GM08714 (cell line): ENCODE measurements at regions not wholly inside any gene's neighbourhood (a gene's known extent, or its start where the extent isn't known, plus 50 kb on each side); places are given as distances from the start of the nearest gene placed in this dataset.

Experiments used
- H3K4me3 ChIP-seq: fragments of 200-500 bp; sonication (Bioruptor generic); 2 replicates; pipeline ENCODE4 v1.5.1; 2014; ENCODE audit warnings: mild to moderate bottlenecking, low read length, inconsistent platforms
- ZNF274 ChIP-seq: IDR thresholded peaks from 2 replicates; pipeline ENCODE4 v1.6.1; 2012; ENCODE audit warnings: mild to moderate bottlenecking, low read depth, low read length

- TF ChIP-seq ZNF274 = no peak
- no peak overlapping the region for H3K4me3 ChIP-seq
These were observed 136.3 kb upstream of the IGF1 start for GRCh38 chr12:102616692-102617091.

DNA sequence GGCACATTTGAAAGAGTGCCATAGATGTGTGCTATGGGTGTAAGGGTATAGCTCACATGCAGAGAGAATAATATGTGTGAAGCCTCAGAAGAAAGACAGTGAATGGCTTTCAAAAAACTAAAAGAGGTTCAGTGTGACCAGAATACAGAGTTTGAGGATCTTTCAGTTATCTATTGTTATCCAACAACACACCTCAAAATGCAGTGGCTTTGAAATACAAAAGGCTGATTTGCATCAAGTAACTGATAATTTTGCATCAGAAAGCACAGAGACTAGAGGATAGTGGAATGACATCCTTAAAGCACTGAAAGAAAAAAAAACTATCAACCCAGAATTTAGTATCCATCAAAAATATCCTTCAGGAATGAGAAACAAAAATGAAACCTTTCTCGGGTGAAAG is 131.6 kb upstream of the IGF1 start:
- no peak overlapping the region for H3K4me3 ChIP-seq
- no peak for TF ChIP-seq ZNF274

DNA sequence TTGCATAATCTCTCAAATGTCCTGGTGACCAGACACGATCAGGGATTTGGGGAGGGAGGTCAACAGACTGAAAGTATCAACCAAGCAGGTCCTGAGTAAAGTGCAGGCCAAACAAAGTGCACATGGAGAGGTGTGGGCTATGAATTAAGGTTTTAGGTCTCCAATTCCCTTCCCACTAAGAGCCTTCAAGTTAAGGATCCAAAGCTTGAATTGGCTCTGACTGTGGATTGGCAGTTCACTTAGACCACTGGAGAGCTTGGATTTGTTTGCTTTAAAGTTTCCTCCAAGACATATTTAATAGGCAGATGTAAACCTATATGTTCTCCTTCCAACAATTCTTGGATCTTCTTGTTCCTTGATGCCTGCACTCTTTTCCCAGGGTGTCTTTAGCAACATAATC is 129.6 kb upstream of the IGF1 start:
- TF ChIP-seq ZNF274 = no peak
- no peak overlapping the region for H3K4me3 ChIP-seq

DNA sequence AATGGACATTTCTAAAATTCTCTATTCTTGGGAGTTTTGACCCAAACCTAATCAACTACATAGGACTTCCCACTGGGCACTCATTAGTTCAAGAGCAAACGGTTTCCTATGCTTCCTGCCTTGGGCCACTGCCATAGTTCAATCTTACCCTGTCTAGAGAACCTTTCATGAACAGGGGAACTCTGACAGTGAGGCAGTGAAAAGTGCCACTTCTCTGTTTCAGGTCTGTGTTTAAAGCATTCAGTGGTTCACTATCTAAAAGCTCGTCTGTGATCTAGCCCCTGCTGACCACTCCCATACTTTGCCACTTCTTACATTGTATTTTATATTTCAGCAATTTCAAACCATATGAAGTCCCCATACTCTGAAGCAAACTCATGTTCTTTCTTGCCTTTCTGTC is 122.7 kb upstream of the IGF1 start:
- H3K4me3 ChIP-seq = no peak overlapping the region
- no peak for TF ChIP-seq ZNF274

DNA sequence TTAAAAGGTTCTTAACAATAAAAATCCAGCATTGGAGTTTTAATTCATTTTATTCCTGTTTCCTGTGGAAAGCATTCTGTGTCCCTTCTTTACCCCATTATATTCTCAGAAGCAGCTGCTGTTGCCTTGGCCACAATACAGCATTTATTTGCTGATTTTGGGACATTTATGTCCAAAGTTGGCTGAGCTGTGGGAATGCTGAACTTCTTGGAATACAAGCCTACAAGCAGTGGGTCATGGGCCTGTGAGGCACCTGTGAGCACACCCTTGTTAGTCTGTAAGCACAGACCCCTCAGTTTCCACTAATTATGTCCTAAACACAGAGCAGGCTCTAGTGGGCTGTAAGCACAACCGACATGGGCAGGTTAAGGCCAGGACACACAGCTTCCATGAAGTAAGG is 122.2 kb upstream of the IGF1 start:
- no peak overlapping the region for H3K4me3 ChIP-seq
- no peak for TF ChIP-seq ZNF274

- no peak for TF ChIP-seq ZNF274
- H3K4me3 ChIP-seq = no peak overlapping the region
These were observed 121.3 kb upstream of the IGF1 start for GRCh38 chr12:102601621-102602020.

DNA sequence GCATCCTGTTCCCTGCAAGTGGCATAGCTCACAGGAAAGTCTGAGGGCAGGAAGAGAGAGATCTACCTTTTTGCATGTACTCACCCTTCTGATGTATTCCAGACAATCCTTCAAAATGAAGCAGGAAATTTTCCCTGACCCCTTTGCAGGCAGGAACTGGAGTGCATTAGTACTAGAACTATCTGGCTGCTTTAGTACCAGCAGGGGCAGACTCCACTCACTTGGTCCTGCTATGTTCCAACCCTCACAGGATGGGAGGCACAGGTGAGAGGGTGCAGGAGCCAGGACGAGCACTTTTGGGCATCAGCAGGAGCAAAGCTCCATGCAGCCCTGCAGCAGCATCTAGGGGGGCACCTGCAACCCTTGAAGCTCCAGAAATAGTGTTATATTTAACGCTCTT is 116.3 kb upstream of the IGF1 start:
- no peak overlapping the region for H3K4me3 ChIP-seq
- no peak for TF ChIP-seq ZNF274

DNA sequence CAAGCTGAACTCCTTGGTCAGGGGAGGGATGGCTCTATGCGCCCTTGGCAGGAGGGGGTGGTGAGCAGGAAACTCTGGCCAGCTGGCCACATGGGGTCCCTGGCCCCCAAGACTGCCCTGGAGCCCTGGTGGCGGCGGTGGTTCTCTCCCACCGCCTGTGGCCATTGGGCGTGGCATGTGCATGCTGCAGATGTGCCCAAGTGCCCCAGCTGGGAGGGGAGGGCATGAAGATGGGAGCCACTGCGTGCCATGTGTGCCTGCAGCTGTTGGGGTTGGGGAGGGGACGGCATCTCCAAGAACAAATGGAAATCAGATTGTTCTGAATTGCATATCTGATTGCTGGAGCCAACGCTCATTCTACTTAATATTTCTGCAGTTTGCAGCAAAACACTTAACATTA is 115.7 kb upstream of the IGF1 start:
- no peak overlapping the region for H3K4me3 ChIP-seq
- no peak for TF ChIP-seq ZNF274

- no peak for TF ChIP-seq ZNF274
- H3K4me3 ChIP-seq = no peak overlapping the region
These were observed 115.0 kb upstream of the IGF1 start for GRCh38 chr12:102595315-102595714.

DNA sequence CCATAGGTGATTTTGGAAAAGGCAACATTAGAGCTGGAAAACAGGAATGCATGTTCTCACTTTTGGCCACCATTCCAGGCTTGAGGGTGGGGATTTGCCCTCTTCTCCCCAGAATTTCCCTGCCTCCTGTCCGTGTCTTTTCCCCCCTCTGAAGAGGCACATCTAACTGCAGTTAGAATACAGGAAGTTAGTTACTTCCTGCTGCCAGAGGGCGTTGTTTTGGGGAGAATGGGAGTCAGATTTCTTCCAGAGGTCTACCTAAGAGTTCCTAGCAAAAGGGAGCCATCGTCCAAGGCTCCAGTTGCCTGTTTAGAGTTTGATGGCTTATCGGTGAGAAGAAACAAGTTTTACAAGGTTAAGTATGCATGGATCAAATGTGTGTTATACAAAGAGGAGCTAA is 112.8 kb upstream of the IGF1 start:
- no peak overlapping the region for H3K4me3 ChIP-seq
- no peak for TF ChIP-seq ZNF274

GRCh38 chr12:102592134-102592533 is 111.8 kb upstream of the IGF1 start:
- H3K4me3 ChIP-seq = no peak overlapping the region

GRCh38 chr12:102573237-102573636 is 92.9 kb upstream of the IGF1 start:
- H3K4me3 ChIP-seq = no peak overlapping the region
- no peak for TF ChIP-seq ZNF274

More at GRCh38 chr12:102592134-102592533, 111.8 kb upstream of the IGF1 start:
- no peak for TF ChIP-seq ZNF274

DNA sequence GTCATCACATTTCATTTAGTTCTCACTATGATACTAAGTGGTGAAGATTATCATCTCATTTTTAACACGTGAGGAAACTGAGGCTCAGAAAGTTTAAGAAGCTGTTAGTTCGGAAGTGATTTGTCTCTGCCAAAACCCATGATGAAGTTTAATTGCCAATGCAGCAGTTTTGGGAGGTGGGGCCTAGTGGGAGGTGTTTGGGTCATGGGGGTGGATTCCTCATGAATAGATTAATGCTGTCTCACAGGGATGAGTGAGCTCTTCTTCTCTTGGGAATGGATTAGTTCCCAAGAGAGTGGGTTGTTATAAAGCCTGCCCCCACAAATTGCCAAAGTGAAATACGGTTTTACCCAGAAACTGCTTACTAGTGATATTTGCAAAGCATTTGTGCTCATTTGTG is 91.5 kb upstream of the IGF1 start:
- H3K4me3 ChIP-seq = no peak overlapping the region
- TF ChIP-seq ZNF274 = no peak

GRCh38 chr12:102570256-102570655 is 89.9 kb upstream of the IGF1 start:
- no peak overlapping the region for H3K4me3 ChIP-seq
- no peak for TF ChIP-seq ZNF274

DNA sequence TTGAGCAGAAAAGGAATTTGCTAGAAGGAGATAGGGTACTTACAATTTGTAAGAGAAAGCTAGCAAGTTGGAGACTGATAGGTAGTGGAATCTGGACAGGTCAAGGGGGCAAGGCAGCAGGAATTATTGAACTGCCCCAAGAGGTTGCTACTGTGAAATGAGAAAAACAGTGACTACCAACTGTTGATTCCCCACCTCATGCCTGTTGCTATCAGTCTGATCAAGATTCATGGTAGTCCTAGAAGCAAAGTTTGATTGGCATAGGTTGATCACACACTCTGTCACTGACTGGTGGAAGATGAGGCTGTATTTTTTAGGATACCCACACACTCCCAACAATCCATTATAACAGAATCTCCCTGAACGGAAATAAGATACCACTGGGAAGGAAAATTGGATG is 89.4 kb upstream of the IGF1 start:
- no peak overlapping the region for H3K4me3 ChIP-seq
- no peak for TF ChIP-seq ZNF274

DNA sequence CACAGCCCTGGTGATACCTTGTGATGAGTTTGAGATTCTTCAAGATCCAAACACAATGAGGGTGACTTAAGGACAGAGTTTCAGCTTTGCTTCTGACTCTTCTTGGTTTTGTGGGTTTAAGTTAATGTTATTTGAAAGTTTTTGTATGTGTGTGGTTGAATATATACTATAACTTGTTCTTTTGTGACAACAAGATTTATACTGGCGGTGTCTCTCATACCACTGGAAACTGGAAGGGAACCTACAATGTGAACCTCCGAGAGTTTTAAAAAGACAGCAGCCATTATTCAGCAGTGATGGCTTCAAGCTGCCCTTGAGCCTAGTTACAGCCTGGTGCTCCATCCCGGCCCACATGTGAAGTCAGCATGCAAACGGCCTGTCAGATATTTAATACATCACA is 87.9 kb upstream of the IGF1 start:
- TF ChIP-seq ZNF274 = no peak
- H3K4me3 ChIP-seq = no peak overlapping the region
